Neuron (in vitro differentiated cells): ENCODE measurements at regions not wholly inside any gene's neighbourhood (a gene's known extent, or its start where the extent isn't known, plus 50 kb on each side); places are given as distances from the start of the nearest gene placed in this dataset.

Experiments
- H2AFZ ChIP-seq: one replicate; pipeline ENCODE4 v1.6.1; 2013; ENCODE audit warnings: low read depth, mild to moderate bottlenecking, inconsistent platforms, low read length, moderate library complexity
- H3K27me3 ChIP-seq: one replicate; pipeline ENCODE4 v1.6.1; 2013; ENCODE audit warnings: low read length; ENCODE audit not compliant: insufficient read depth
- H3K36me3 ChIP-seq: one replicate; pipeline ENCODE4 v1.6.1; 2013; ENCODE audit warnings: low read length; ENCODE audit not compliant: insufficient read depth
- H3K4me1 ChIP-seq: one replicate; pipeline ENCODE4 v1.6.1; 2013; ENCODE audit warnings: low read length; ENCODE audit not compliant: insufficient read depth
- H3K4me3 ChIP-seq: 2 replicates; pipeline ENCODE4 v1.5.1; 2013; ENCODE audit warnings: mild to moderate bottlenecking, low read length, moderate library complexity
- H3K9me3 ChIP-seq: one replicate; pipeline ENCODE4 v1.6.1; 2013; ENCODE audit warnings: low read length

DNA sequence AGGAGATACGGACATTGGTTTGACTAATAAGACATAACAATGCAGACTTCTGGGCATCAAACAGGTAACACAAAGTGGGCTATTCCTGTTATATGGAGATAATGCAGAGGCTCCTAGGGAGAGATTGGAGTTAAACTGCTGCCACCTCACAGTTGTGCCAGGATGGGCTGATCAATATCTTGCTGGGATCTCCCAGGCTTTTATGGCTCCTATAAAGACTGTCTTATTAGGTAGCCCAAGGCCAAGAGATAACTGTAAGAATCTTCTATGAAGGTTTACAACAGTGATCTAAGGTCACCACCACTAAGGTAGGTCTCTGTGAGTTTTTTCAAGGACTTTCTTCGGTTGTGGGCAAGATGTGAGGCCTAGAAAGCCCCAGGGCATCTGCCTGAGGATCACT is 345.8 kb downstream of the KLF5 start:
- Histone ChIP-seq H3K4me1 (no peaks in the 10 kb centered on the region), H2AFZ (no peak overlapping the region), H3K36me3 (no peaks in the 10 kb centered on the region), H3K27me3 (no peaks in the 10 kb centered on the region), H3K9me3 (no peaks in the 10 kb centered on the region), H3K4me3 (no peak overlapping the region)

DNA sequence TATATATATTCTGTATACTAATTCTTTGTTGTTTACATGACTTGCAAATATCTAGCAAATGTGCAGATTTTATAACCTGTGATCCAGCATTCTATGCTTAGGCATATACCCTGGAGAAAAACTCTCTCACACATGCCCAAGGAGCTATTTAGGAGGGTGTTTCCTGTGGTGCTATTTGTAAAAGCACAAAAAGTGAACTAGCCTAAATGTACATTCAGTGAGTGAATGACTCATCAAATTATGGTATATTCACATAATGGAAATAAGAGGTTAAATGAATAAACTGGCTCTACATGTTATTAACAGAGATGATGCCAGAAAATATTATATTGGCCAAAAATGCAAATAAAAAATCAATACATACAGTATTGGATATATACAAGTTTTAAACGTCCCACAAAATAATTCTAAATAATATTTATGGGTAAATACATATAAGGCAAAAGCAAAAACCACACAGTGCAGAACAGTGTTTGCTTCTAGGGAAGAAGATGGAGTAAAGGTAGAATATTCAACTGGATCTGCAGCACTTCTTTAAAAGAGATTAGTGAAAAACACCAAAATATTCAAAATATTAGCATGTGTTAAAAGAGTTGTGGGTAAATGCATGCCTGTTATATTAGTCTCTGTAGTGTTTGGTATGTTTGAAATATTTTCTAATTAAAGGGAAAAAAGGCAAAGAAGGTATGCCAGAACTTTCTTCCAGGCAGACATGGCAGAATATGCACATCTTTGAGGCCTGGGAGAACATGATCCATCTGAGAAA is 344.7 kb downstream of the KLF5 start:
- Histone ChIP-seq H3K27me3 (no peaks in the 10 kb centered on the region), H3K36me3 (no peaks in the 10 kb centered on the region), H3K9me3 (no peaks in the 10 kb centered on the region), H3K4me3 (no peak overlapping the region), H2AFZ (no peak overlapping the region), H3K4me1 (no peaks in the 10 kb centered on the region)

DNA sequence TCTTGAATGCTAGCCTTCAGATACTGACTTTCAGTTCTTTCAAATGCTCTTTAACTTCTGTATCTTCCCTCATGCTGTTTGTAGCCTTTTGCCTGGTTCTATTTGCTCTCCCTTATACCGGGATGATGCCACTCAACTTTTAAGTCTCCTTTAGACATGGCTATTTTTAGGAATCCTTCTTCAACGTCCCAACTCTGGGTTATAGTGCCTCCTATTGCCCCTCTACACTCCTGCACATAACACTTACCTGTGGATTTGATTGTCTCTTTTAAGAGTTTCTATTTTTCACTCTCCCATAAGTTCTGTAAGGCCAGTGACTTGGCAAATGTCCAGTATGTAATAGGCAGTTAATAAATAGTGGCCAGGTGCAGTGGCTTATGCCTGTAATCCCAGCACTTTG is 343.0 kb downstream of the KLF5 start:
- no peaks in the 10 kb centered on the region for H3K9me3 ChIP-seq
- no peaks in the 10 kb centered on the region for H3K27me3 ChIP-seq
- no peaks in the 10 kb centered on the region for H3K4me1 ChIP-seq
- H3K4me3 ChIP-seq: no peak overlapping the region
- no peak overlapping the region for H2AFZ ChIP-seq
- H3K36me3 ChIP-seq: no peaks in the 10 kb centered on the region

DNA sequence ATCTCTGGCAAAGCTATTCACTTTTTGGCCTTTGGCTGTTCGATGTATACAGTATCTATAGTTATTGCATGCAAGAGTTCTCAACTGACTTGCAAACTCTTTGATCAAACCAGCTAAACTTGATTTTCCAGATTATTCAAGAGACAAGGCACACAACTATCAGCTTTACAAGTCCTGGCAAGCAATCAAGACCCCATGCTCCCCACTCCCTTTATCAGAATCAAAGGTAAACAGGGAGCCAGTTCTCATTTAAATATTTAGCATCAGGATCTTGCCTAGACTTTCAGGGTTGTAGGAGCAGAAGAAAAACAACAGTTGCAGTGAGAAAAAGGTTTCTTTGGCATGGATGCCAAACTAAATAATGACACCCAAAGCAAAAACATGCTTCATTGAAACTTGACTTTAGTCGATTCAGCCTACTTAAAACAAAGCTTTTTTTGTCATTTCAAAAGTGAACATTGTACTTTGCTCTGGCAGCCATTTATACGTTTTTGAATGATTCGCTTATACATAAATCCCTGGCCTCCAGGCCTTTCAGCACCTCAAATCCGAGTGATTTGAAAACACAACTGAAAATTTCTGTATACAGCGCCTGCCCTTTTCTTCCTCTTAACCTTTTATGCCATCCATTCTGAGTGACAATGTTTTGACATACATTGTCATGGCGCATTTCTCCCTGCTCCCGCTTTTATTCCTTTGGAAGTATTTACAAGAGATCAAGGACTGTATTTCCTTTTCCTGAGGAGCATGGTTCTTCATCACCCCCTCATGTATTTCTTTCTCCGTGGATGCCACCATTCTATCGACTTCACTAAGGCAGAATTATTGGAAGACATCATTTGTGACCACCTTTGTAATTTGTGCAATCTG is 340.8 kb downstream of the KLF5 start:
- Histone ChIP-seq H3K36me3 (no peaks in the 10 kb centered on the region), H3K4me3 (no peak overlapping the region), H2AFZ (no peak overlapping the region), H3K9me3 (no peaks in the 10 kb centered on the region), H3K27me3 (no peaks in the 10 kb centered on the region), H3K4me1 (no peaks in the 10 kb centered on the region)

DNA sequence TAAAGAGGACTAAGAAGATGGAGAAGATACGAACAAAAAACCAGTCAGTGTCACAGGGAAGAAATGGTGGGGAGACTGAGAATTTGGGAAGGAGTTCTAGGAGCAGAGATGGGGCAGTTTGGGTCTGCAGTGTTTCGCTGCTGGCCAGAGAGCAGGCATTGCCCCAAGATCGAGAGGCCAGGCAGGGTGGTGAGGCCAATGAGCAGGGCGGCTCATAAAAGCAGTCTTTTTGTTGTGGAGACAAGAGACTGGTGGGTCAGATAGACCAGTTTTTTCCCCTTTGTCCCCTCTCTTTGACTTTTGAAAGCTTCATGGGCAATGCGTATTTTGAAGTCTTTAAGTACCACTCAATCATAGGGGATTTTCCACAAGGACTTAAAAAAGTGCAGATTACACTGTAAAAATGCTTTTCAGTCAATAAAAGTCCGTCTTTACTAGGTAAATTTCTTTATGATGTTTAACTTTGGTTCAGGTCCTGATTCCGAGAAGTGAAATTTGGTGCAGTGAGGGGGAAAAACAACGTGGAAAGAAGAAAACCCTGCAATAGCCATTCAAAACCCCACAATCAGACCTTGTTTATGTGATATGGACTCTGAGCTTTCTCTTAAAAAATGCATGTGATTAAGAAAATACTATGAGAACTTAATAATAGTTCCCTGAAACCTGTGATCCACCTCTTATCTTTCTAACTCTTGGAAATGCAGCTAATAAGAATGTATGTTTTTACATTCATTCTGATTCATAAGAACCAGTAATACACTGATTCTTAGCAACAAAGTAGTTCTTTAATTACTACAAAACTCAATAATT is 338.9 kb downstream of the KLF5 start:
- no peaks in the 10 kb centered on the region for H3K27me3 ChIP-seq
- no peak overlapping the region for H3K4me3 ChIP-seq
- no peaks in the 10 kb centered on the region for H3K4me1 ChIP-seq
- no peaks in the 10 kb centered on the region for H3K36me3 ChIP-seq
- H3K9me3 ChIP-seq: no peaks in the 10 kb centered on the region
- H2AFZ ChIP-seq: no peak overlapping the region

DNA sequence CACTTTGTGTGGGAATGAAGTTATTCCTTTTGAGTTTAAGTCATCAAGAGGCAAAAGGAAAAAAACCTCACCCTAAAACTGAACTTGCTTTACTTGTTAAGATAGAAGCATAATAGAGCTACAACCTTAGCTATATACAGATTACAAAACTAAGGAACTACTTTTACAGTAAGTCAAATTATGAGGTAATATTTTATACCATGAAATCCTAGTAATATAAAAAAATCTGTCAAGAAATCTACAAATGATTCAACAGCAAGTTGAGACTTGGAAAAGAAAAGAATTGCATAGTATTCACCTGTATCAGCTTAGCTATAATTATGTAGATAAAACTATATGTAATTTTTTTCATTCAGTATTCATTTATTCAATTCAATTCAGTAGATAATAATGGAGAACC is 335.3 kb downstream of the KLF5 start:
- Histone ChIP-seq H3K36me3 (no peaks in the 10 kb centered on the region), H2AFZ (no peak overlapping the region)

DNA sequence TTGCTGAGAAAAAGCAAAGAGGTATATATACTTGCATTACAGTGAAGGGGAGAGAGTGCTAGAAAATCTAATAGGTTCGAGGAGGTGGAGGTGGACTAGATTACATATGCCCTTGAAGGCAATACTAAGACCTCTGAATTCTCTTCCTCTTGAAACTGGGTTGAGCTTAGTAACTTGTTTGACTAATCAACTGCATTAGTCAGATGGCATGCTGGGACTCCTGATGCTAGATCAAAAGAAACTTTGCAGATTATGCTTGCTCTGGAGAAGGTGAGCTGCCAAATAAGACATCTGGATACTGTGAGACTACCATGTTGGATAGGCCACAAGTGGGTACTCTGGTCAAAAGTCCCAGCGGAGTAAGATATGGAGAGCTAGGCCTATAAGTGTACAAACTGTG is 331.3 kb downstream of the KLF5 start:
- Histone ChIP-seq H3K4me3 (no peak overlapping the region), H3K9me3 (no peaks in the 10 kb centered on the region), H3K4me1 (no peaks in the 10 kb centered on the region), H3K27me3 (no peaks in the 10 kb centered on the region), H3K36me3 (no peaks in the 10 kb centered on the region), H2AFZ (no peak overlapping the region)

More for the DNA sequence above, 335.3 kb downstream of the KLF5 start:
- H3K4me1 ChIP-seq: no peaks in the 10 kb centered on the region
- H3K27me3 ChIP-seq: no peaks in the 10 kb centered on the region
- no peaks in the 10 kb centered on the region for H3K9me3 ChIP-seq
- no peak overlapping the region for H3K4me3 ChIP-seq

DNA sequence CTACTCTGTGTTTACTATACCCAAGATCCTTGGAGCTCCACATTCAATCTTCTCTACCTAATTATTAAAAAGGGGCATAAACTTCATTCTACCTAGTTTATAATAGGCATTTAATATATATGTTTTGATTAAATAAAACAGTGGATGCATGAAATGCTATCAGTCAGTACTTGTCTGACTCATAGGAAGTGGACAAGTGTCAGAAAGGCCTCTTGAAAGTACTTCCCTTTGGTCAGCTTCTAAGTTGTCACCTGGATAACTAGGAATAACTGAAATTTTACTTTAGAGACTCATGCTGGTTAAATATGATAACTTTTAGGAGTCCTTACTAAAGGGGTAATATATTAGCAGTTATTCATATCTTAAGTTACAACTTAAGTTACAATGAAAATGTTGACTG is 329.8 kb downstream of the KLF5 start:
- H3K4me3 ChIP-seq: no peak overlapping the region
- no peaks in the 10 kb centered on the region for H3K4me1 ChIP-seq
- H2AFZ ChIP-seq: no peak overlapping the region
- no peaks in the 10 kb centered on the region for H3K9me3 ChIP-seq
- no peaks in the 10 kb centered on the region for H3K27me3 ChIP-seq
- no peaks in the 10 kb centered on the region for H3K36me3 ChIP-seq

DNA sequence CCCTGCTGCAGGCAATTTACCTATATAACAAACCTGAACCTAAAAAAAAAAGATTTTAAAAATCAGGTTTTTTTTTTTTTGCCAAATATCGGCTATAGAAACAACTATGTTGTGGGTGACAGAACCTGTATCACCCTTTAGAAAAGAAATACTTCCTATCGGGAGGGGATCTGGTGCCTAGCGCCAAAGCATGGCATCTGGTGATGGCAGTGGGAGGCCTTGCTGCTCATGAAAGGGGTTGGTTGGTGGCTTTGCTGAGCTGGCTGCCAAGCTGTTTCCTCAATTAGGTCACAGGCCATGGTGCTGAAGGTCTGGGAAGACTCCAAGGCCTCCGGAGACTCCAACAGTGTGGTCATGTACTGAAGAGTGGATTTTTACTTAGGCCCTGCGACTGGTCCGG is 328.5 kb downstream of the KLF5 start:
- no peaks in the 10 kb centered on the region for H3K27me3 ChIP-seq
- no peaks in the 10 kb centered on the region for H3K4me1 ChIP-seq
- H3K4me3 ChIP-seq: no peak overlapping the region
- H3K9me3 ChIP-seq: no peaks in the 10 kb centered on the region
- H3K36me3 ChIP-seq: no peaks in the 10 kb centered on the region
- H2AFZ ChIP-seq: no peak overlapping the region

DNA sequence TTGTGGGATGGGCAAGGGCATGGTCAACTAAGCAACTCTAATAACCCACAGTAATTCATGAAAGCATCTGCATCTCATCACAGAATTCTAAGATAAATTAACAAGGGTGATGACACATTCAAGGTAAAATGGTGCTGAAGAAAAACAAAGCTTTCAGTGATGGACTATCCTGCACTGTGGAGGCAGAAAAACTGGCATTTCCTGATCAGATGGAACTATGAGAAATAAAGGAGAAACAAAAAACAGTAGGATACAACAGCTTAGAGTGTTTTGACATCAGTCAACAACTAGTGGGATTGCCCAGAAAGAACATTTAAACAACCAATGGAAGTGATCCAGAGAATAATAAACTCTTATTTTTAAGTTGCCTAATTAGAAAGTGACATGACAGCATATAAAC is 327.0 kb downstream of the KLF5 start:
- no peaks in the 10 kb centered on the region for H3K36me3 ChIP-seq
- H3K4me3 ChIP-seq: no peak overlapping the region
- no peaks in the 10 kb centered on the region for H3K27me3 ChIP-seq
- no peak overlapping the region for H2AFZ ChIP-seq
- H3K9me3 ChIP-seq: no peaks in the 10 kb centered on the region
- no peaks in the 10 kb centered on the region for H3K4me1 ChIP-seq

DNA sequence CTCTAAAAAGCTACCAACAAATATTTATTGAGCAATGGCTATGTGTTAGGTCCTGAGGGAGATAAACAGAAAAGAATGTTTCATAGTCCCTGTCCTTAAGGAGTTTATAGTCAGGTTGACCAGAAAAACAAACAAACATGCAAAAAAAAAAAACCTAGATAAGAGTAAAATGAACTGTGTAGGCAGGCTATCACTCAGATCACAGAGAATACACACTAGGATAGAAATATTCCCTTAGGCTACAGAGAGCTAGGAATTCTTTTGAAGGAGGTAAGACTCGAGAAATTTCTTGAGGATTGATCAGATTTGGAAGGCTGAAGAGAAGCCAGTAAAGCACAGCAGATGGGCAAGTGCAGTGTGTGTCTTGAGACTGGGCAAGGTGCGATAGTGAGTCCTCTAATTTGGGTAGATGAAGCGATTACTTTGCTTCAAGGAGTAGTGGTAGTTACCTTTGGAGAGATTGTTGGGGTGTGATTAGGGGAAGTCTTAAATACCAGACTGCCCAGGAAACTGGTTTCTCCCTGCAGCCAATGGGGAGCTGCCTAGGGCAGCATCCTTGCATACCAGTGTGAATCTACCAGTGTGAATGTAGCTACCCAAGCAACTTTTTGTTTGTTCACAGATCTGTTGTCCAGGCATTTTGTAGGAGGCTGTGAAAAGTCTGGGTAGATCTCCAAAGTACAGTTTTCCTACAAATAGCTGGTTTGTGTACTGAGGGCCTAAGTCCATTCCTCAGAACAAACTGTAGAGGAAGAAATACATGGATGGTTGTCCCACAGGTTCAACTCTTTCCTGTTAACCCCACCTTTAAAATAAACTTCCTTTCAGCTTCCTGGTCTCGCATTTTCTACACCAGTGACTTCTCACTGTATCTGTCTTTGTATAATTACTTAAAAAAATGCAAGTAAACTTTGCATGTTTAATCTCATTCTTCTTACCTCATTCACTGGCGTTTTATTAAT is 314.1 kb downstream of the KLF5 start:
- no peaks in the 10 kb centered on the region for H3K36me3 ChIP-seq
- no peak overlapping the region for H2AFZ ChIP-seq
- no peaks in the 10 kb centered on the region for H3K27me3 ChIP-seq
- H3K9me3 ChIP-seq: no peaks in the 10 kb centered on the region
- H3K4me3 ChIP-seq: no peak overlapping the region
- no peaks in the 10 kb centered on the region for H3K4me1 ChIP-seq

DNA sequence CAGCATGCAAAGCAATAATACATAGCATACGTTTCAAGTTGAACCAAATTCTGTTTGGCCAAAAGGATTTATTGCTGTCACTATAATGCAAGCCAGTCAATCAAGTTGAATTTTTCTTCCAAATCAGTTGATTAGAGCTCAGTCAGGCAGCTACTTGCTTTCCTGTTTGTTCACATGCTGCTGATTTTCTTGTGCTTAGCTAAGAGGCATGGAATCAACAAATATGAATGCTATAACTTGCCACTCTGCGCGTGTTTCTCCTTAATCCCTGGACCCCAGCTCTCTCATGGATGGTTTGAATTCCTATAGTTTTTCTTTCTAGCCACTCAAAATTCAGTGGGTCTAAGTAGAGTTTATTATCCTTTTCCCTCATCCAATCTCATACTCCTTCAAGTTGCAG is 311.3 kb downstream of the KLF5 start:
- Histone ChIP-seq H3K4me1 (no peaks in the 10 kb centered on the region), H3K9me3 (no peaks in the 10 kb centered on the region), H3K27me3 (no peaks in the 10 kb centered on the region), H3K4me3 (no peak overlapping the region), H2AFZ (no peak overlapping the region), H3K36me3 (no peaks in the 10 kb centered on the region)
